Common myeloid progenitor, CD34-positive (primary cell): ENCODE measurements at regions not wholly inside any gene's neighbourhood (a gene's known extent, or its start where the extent isn't known, plus 50 kb on each side); places are given as distances from the start of the nearest gene placed in this dataset.

Experiments used
- CTCF ChIA-PET: fragments of 350-600 bp; sonication (Branson Sonifier 250); formaldehyde crosslinking; loops from one replicate; lab custom pipeline; 2021; ENCODE audit warnings: antibody characterized with exemption; lab: Charles Lee
- POLR2A ChIA-PET: fragments of 350-600 bp; sonication (Branson Sonifier 250); formaldehyde crosslinking; loops from one replicate; lab custom pipeline; 2021; ENCODE audit warnings: antibody characterized with exemption; lab: Charles Lee
- DNase-seq, 3 donors: peaks; one replicate each; pipeline versions ENCODE4 v3.0.0 to v3.0.0-alpha.2; 2013
- H3K27ac ChIP-seq, 2 experiments: 1 replicate in 1 of 2; 2 replicates in 1 of 2; pipeline ENCODE4 v1.7.0; 2013; ENCODE audit warnings: inconsistent platforms in 2 of 2, low read length in 2 of 2, mild to moderate bottlenecking in 2 of 2, low read depth in 1 of 2, moderate library complexity in 1 of 2; ENCODE audit not compliant: severe bottlenecking in 2 of 2, insufficient read depth in 1 of 2, poor library complexity in 1 of 2
- H3K27me3 ChIP-seq, 5 experiments: replicated peaks in 2 of 5; 1 replicate in 3 of 5; 2 replicates in 2 of 5; pipeline versions ENCODE4 v1.6.1 to v1.7.0; 2013; ENCODE audit warnings: low read length in 4 of 5, mild to moderate bottlenecking in 2 of 5, moderate library complexity in 2 of 5, inconsistent platforms in 1 of 5; ENCODE audit not compliant: insufficient read depth in 5 of 5, control insufficient read depth in 4 of 5
- H3K36me3 ChIP-seq, 4 experiments: 1 replicate in 2 of 4; 2 replicates in 2 of 4; pipeline versions ENCODE4 v1.6.1 to v1.7.0; 2013; ENCODE audit warnings: low read length in 3 of 4, control low read depth in 1 of 4, mild to moderate bottlenecking in 1 of 4; ENCODE audit not compliant: control insufficient read depth in 4 of 4, insufficient read depth in 4 of 4
- H3K4me1 ChIP-seq, 4 experiments: 1 replicate in 3 of 4; 2 replicates in 1 of 4; pipeline versions ENCODE4 v1.6.1 to v1.7.1; 2013; ENCODE audit warnings: low read length in 3 of 4, mild to moderate bottlenecking in 3 of 4, control low read depth in 1 of 4, inconsistent platforms in 1 of 4, moderate library complexity in 1 of 4; ENCODE audit not compliant: control insufficient read depth in 4 of 4, insufficient read depth in 4 of 4; ENCODE audit errors: control extremely low read depth in 1 of 4
- H3K4me3 ChIP-seq, 7 experiments: 1 replicate in 4 of 7; 2 replicates in 3 of 7; pipeline versions ENCODE4 v1.5.1 to v1.7.0; 2013; ENCODE audit warnings: mild to moderate bottlenecking in 7 of 7, low read length in 6 of 7, moderate library complexity in 6 of 7, inconsistent platforms in 2 of 7, low read depth in 2 of 7, control low read depth in 1 of 7; ENCODE audit not compliant: insufficient read depth in 4 of 7, control insufficient read depth in 1 of 7; ENCODE audit errors: extremely low read depth in 1 of 7
- H3K9me3 ChIP-seq, 5 experiments: 1 replicate in 4 of 5; 2 replicates in 1 of 5; pipeline versions ENCODE4 v1.6.1 to v1.7.1; 2013; ENCODE audit warnings: low read length in 4 of 5, mild to moderate bottlenecking in 2 of 5, inconsistent platforms in 1 of 5, low read depth in 1 of 5, moderate library complexity in 1 of 5; ENCODE audit not compliant: control insufficient read depth in 4 of 5, insufficient read depth in 2 of 5; ENCODE audit errors: control extremely low read depth in 1 of 5
- WGBS: methylation state at CpG from one replicate; pipeline ENCODE4 v1.1.5; 2013; ENCODE audit not compliant: insufficient coverage; 5-methylcytosine and 5-hydroxymethylcytosine counted together

- Histone ChIP-seq H3K4me3 (no peak overlapping the region), H3K9me3 (no peaks in the 10 kb centered on the region), H3K27ac (no peak overlapping the region), H3K27me3 (no peaks in the 10 kb centered on the region), H3K36me3 (no peaks in the 10 kb centered on the region), H3K4me1 (no peaks in the 10 kb centered on the region)
- POLR2A ChIA-PET: no interaction called here
- CTCF ChIA-PET: no interaction called here
- WGBS: 83% methylated on average over 1 of the region's 2 CpGs
- DNase-seq: no peak
These were observed 896.5 kb downstream of the GATA3 start for GRCh38 chr10:8950978-8951377.

GRCh38 chr10:8951440-8952089 is 897.1 kb downstream of the GATA3 start:
- 100% methylated on average over 1 of the region's 7 CpGs for WGBS
- Histone ChIP-seq H3K9me3 (no peaks in the 10 kb centered on the region), H3K4me3 (no peak overlapping the region), H3K36me3 (no peaks in the 10 kb centered on the region), H3K27ac (no peak overlapping the region), H3K4me1 (no peaks in the 10 kb centered on the region), H3K27me3 (no peaks in the 10 kb centered on the region)
- no peak for DNase-seq
- ChIA-PET CTCF (no interaction called here), POLR2A (no interaction called here)

GRCh38 chr10:8956400-8956799 is 901.9 kb downstream of the GATA3 start:
- Histone ChIP-seq H3K9me3 (no peaks in the 10 kb centered on the region), H3K27ac (no peak overlapping the region), H3K36me3 (no peaks in the 10 kb centered on the region), H3K27me3 (no peaks in the 10 kb centered on the region), H3K4me3 (no peak overlapping the region), H3K4me1 (no peaks in the 10 kb centered on the region)
- no CpG with 5 or more reads among the region's 4 CpGs for WGBS
- POLR2A ChIA-PET: no interaction called here
- CTCF ChIA-PET: no interaction called here
- DNase-seq: no peak

- Histone ChIP-seq H3K27me3 (no peaks in the 10 kb centered on the region), H3K4me1 (no peaks in the 10 kb centered on the region), H3K9me3 (peaks cover 0 to 2% (median 0%) of the 10 kb centered on the region in 5 experiments), H3K4me3 (no peak overlapping the region), H3K27ac (no peak overlapping the region), H3K36me3 (no peaks in the 10 kb centered on the region)
- DNase-seq: no peak
- ChIA-PET POLR2A (no interaction called here), CTCF (no interaction called here)
These were observed 907.8 kb downstream of the GATA3 start for GRCh38 chr10:8962249-8962648.

- Histone ChIP-seq H3K4me1 (no peaks in the 10 kb centered on the region), H3K4me3 (no peak overlapping the region), H3K9me3 (peaks cover 0 to 2% (median 0%) of the 10 kb centered on the region in 5 experiments), H3K27ac (no peak overlapping the region), H3K36me3 (no peaks in the 10 kb centered on the region), H3K27me3 (no peaks in the 10 kb centered on the region)
- DNase-seq: no peak
- ChIA-PET POLR2A (no interaction called here), CTCF (interaction anchor here (1.1 kb wide), 1 partner anchor 44 kb away, joined by 3 read pairs; no protein-coding TSS in a partner anchor)
- no CpG with 5 or more reads among the region's 2 CpGs for WGBS
These were observed 912.6 kb downstream of the GATA3 start for GRCh38 chr10:8967061-8967460.

GRCh38 chr10:8969853-8970252 is 915.4 kb downstream of the GATA3 start:
- POLR2A ChIA-PET: interaction anchor here (0.6 kb wide), 1 partner anchor 141 kb away, joined by 3 read pairs; no protein-coding TSS in a partner anchor
- WGBS: 100% methylated on average over 1 of the region's 1 CpG
- no peaks in the 10 kb centered on the region for H3K27me3 ChIP-seq
- CTCF ChIA-PET: no interaction called here
- no peaks in the 10 kb centered on the region for H3K36me3 ChIP-seq
- H3K27ac ChIP-seq: no peak overlapping the region
- H3K4me1 ChIP-seq: no peaks in the 10 kb centered on the region
- H3K4me3 ChIP-seq: no peak overlapping the region
- DNase-seq: no peak
- no peaks in the 10 kb centered on the region for H3K9me3 ChIP-seq

GRCh38 chr10:8975535-8975934 is 921.0 kb downstream of the GATA3 start:
- Histone ChIP-seq H3K4me1 (no peaks in the 10 kb centered on the region), H3K27me3 (no peaks in the 10 kb centered on the region), H3K36me3 (no peaks in the 10 kb centered on the region), H3K4me3 (no peak overlapping the region), H3K27ac (no peak overlapping the region), H3K9me3 (no peaks in the 10 kb centered on the region)
- DNase-seq: no peak
- POLR2A ChIA-PET: no interaction called here
- whole genome bisulfite sequencing: 92% methylated on average over 2 of the region's 4 CpGs
- CTCF ChIA-PET: no interaction called here
